A549 (cell line): ENCODE measurements at regions not wholly inside any gene's neighbourhood (a gene's known extent, or its start where the extent isn't known, plus 50 kb on each side); places are given as distances from the start of the nearest gene placed in this dataset.

Experiments
- ATAC-seq, 2 experiments: fragments of 200-7000 bp in 1 of 2; fragments of >200 bp in 1 of 2; cut with Nextera tagmentation in 1 of 2; cut with Tn5 transposase in 1 of 2; 3 replicates each; pipeline versions ENCODE4 v1.8.0 to v1.9.1; 2018 to 2020; ENCODE audit warnings: mild to moderate bottlenecking in 1 of 2, moderate library complexity in 1 of 2
- CTCF ChIA-PET: fragments of 300-600 bp; sonication (Branson Sonifier 250); formaldehyde crosslinking; extraction: SDS; loops from one replicate; lab custom pipeline; 2021; ENCODE audit warnings: antibody characterized with exemption, inconsistent platforms; lab: Yijun Ruan, JAX
- POLR2A ChIA-PET: fragments of 350-600 bp; formaldehyde crosslinking; extraction: SDS; loops from one replicate; lab custom pipeline; 2021; ENCODE audit warnings: antibody characterized with exemption, inconsistent platforms; lab: Yijun Ruan, JAX
- DNase-seq, 2 experiments: peaks; one replicate each; pipeline versions ENCODE4 v3.0.0 to v3.0.0-alpha.2; 2011 to 2016; ENCODE audit warnings: low read depth in 1 of 2, low spot score in 1 of 2
- FAIRE-seq: peaks from 2 replicates; lab custom pipeline; 2011; peaks lifted over from hg19 to GRCh38; lab: Jason Lieb, UNC
- H3K27ac ChIP-seq, 2 experiments: fragments of >200 bp; sonication (Bioruptor Twin); formaldehyde crosslinking; 3 replicates each; pipeline ENCODE4 v1.5.1; 2016 to 2017
- H3K4me1 ChIP-seq: fragments of >200 bp; sonication (Bioruptor Twin); formaldehyde crosslinking; 3 replicates; pipeline ENCODE4 v1.6.1; 2016
- H3K4me2 ChIP-seq: fragments of >200 bp; sonication (Bioruptor Twin); formaldehyde crosslinking; 3 replicates; pipeline ENCODE4 v1.6.1; 2016
- H3K4me3 ChIP-seq: fragments of >200 bp; sonication (Bioruptor Twin); formaldehyde crosslinking; 3 replicates; pipeline ENCODE4 v1.5.1; 2016
- H3K9me3 ChIP-seq: fragments of >200 bp; sonication (Bioruptor Twin); formaldehyde crosslinking; 3 replicates; pipeline ENCODE4 v1.6.1; 2016
- BHLHE40 ChIP-seq: IDR thresholded peaks from 2 replicates; pipeline ENCODE4 v1.6.1; 2012; ENCODE audit warnings: low read depth, low read length, inconsistent platforms
- CBX2 ChIP-seq: fragments of 200-600 bp; sonication (generic); IDR thresholded peaks from 2 replicates; pipeline ENCODE4 v1.6.1; 2016; ENCODE audit warnings: low read depth, mild to moderate bottlenecking, borderline replicate concordance
- CBX8 ChIP-seq: fragments of 200-600 bp; sonication (generic); IDR thresholded peaks from 2 replicates; pipeline ENCODE4 v1.6.1; 2016
- CEBPB ChIP-seq, 2 experiments: fragments of >200 bp in 1 of 2; sonication (Bioruptor Twin) in 1 of 2; formaldehyde crosslinking in 1 of 2; IDR thresholded peaks; 2 replicates each; pipeline ENCODE4 v1.6.1; 2012 to 2016
- CHD2 ChIP-seq: fragments of 150-350 bp; IDR thresholded peaks from 2 replicates; pipeline ENCODE4 v1.6.1; 2014; ENCODE audit warnings: low read length; ENCODE audit not compliant: partially characterized antibody
- CHD4 ChIP-seq: fragments of 200-600 bp; sonication (generic); IDR thresholded peaks from 2 replicates; pipeline ENCODE4 v1.6.1; 2016; ENCODE audit warnings: antibody characterized with exemption, mild to moderate bottlenecking, borderline replicate concordance
- E2F6 ChIP-seq: IDR thresholded peaks from 2 replicates; pipeline ENCODE4 v1.6.1; 2012; ENCODE audit warnings: low read depth, borderline replicate concordance
- EHMT2 ChIP-seq: fragments of 200-600 bp; sonication (generic); IDR thresholded peaks from 2 replicates; pipeline ENCODE4 v1.6.1; 2016; ENCODE audit warnings: antibody characterized with exemption, low read depth, mild to moderate bottlenecking, moderate library complexity
- EP300 ChIP-seq, 2 experiments: fragments of >200 bp; sonication (Bioruptor Twin); formaldehyde crosslinking; IDR thresholded peaks; 2 replicates in 1 of 2; 3 replicates in 1 of 2; pipeline ENCODE4 v1.6.1; 2016 to 2017
- FOXS1 ChIP-seq: fragments of 250-450 bp; sonication (Bioruptor Pico); IDR thresholded peaks from 2 replicates; pipeline ENCODE4 v1.5.0; 2020; ENCODE audit warnings: mild to moderate bottlenecking, moderate library complexity
- GATA3 ChIP-seq: IDR thresholded peaks from 2 replicates; pipeline ENCODE4 v1.6.1; 2012; ENCODE audit warnings: borderline replicate concordance
- HEYL ChIP-seq: fragments of 250-450 bp; sonication (Bioruptor Pico); IDR thresholded peaks from 2 replicates; pipeline ENCODE4 v1.8.0; 2021; ENCODE audit warnings: mild to moderate bottlenecking, moderate library complexity
- HOXA7 ChIP-seq: fragments of 250-450 bp; sonication (Bioruptor Pico); IDR thresholded peaks from 2 replicates; pipeline ENCODE4 v1.5.0; 2020; ENCODE audit warnings: mild to moderate bottlenecking, moderate library complexity
- HOXB13 ChIP-seq: fragments of 250-450 bp; sonication (Bioruptor Pico); IDR thresholded peaks from 2 replicates; pipeline ENCODE4 v1.5.0; 2020; ENCODE audit warnings: low read depth, mild to moderate bottlenecking, moderate library complexity
- MAFK ChIP-seq: fragments of 450-650 bp; IDR thresholded peaks from 2 replicates; pipeline ENCODE4 v1.6.1; 2014; ENCODE audit not compliant: partially characterized antibody
- MAX ChIP-seq: IDR thresholded peaks from 2 replicates; pipeline ENCODE4 v1.6.1; 2012
- NPAS2 ChIP-seq: fragments of 250-450 bp; sonication (Bioruptor Pico); IDR thresholded peaks from 2 replicates; pipeline ENCODE4 v1.8.0; 2022; ENCODE audit warnings: mild to moderate bottlenecking, moderate library complexity, borderline replicate concordance
- NR3C1 ChIP-seq: fragments of >200 bp; sonication (Bioruptor Twin); formaldehyde crosslinking; IDR thresholded peaks from 3 replicates; pipeline ENCODE4 v1.6.1; 2017
- RARB ChIP-seq: fragments of 250-450 bp; sonication (Bioruptor Pico); IDR thresholded peaks from 2 replicates; pipeline ENCODE4 v1.8.0; 2021; ENCODE audit warnings: mild to moderate bottlenecking, moderate library complexity
- RCOR1 ChIP-seq: fragments of 150-350 bp; IDR thresholded peaks from 2 replicates; pipeline ENCODE4 v1.6.1; 2014; ENCODE audit warnings: antibody characterized with exemption, low read length, low read depth
- RNF2 ChIP-seq: fragments of 200-600 bp; sonication (generic); IDR thresholded peaks from 2 replicates; pipeline ENCODE4 v1.6.1; 2016; ENCODE audit warnings: low read depth, mild to moderate bottlenecking, antibody characterized with exemption, moderate library complexity, borderline replicate concordance
- SMC3 ChIP-seq: fragments of >200 bp; sonication (Bioruptor Twin); formaldehyde crosslinking; IDR thresholded peaks from 3 replicates; pipeline ENCODE4 v1.6.1; 2018; ENCODE audit warnings: inconsistent platforms
- SREBF2 ChIP-seq: fragments of 450-650 bp; IDR thresholded peaks from 2 replicates; pipeline ENCODE4 v1.6.1; 2014; ENCODE audit warnings: mild to moderate bottlenecking, moderate library complexity
- TP53 ChIP-seq: fragments of 250-450 bp; sonication (Bioruptor Pico); IDR thresholded peaks from 2 replicates; pipeline ENCODE4 v1.5.0; 2021; ENCODE audit warnings: mild to moderate bottlenecking, moderate library complexity
- USF2 ChIP-seq: fragments of 450-650 bp; IDR thresholded peaks from 2 replicates; pipeline ENCODE4 v1.6.1; 2014; ENCODE audit warnings: antibody characterized with exemption
- ZSCAN20 ChIP-seq: fragments of 250-450 bp; sonication (Bioruptor Pico); IDR thresholded peaks from 2 replicates; pipeline ENCODE4 v1.8.0; 2022; ENCODE audit warnings: mild to moderate bottlenecking, moderate library complexity
- WGBS: methylation state at CpG from one replicate; pipeline ENCODE4 v1.1.6; 2017; ENCODE audit errors: missing lambda C conversion rate; 5-methylcytosine and 5-hydroxymethylcytosine counted together
- TF ChIP-seq, protein P1 (sequence below): fragments of >200 bp; sonication (Bioruptor Twin); formaldehyde crosslinking; IDR thresholded peaks from 3 replicates; pipeline ENCODE4 v1.5.1; 2016

GRCh38 chr14:94867946-94868771 is 98.2 kb upstream of the GSC start:
- WGBS, result 40% methylated on average over 19 of the region's 20 CpGs
- TF ChIP-seq USF2 (no peak), NPAS2 (CRISPR knock-in tag) (no peak), SMC3 (no peak), SREBF2 (no peak), MAFK (no peak), TP53 (CRISPR knock-in tag) (no peak), HEYL (no peak), CHD4 (no peak), FOXS1 (CRISPR knock-in tag) (no peak), GATA3 (no peak), ZSCAN20 (CRISPR knock-in tag) (no peak), RNF2 (no peak), EP300 (IDR thresholded peaks at IDR 0.05) (no peak), E2F6 (no peak)
- DNase-seq (no peak), FAIRE-seq (no peak), ATAC-seq (no peak)
- POLR2A ChIA-PET, result no interaction called here
- Histone ChIP-seq H3K4me3 (no peak overlapping the region), H3K9me3 (no peaks in the 10 kb centered on the region), H3K4me2 (no peak overlapping the region), H3K27ac (no peak overlapping the region), H3K4me1 (no peaks in the 10 kb centered on the region)
- CTCF ChIA-PET, result no interaction called here

DNA sequence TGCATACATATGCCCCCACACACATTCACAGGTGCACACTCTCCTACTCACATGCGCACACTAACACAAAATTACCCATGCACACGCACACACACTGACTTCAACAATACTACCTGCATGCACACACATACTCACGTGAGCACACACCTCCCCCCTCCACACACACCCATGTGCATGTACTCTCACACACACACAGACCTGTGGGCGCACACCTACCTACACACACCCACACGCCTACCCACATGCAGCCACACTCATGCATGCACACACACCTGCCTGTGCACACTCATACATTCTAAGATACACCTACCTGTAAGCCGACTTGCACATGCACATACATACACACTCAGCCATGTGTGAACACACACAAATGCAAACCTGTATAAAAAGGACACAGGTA is 97.3 kb upstream of the GSC start:
- Histone ChIP-seq H3K4me1 (no peaks in the 10 kb centered on the region), H3K9me3 (no peaks in the 10 kb centered on the region), H3K4me3 (no peak overlapping the region), H3K27ac (no peak overlapping the region), H3K4me2 (no peak overlapping the region)
- WGBS, result 46% methylated on average over 6 of the region's 6 CpGs
- POLR2A ChIA-PET, result no interaction called here
- no peak for DNase-seq
- TF ChIP-seq, protein P1, sequence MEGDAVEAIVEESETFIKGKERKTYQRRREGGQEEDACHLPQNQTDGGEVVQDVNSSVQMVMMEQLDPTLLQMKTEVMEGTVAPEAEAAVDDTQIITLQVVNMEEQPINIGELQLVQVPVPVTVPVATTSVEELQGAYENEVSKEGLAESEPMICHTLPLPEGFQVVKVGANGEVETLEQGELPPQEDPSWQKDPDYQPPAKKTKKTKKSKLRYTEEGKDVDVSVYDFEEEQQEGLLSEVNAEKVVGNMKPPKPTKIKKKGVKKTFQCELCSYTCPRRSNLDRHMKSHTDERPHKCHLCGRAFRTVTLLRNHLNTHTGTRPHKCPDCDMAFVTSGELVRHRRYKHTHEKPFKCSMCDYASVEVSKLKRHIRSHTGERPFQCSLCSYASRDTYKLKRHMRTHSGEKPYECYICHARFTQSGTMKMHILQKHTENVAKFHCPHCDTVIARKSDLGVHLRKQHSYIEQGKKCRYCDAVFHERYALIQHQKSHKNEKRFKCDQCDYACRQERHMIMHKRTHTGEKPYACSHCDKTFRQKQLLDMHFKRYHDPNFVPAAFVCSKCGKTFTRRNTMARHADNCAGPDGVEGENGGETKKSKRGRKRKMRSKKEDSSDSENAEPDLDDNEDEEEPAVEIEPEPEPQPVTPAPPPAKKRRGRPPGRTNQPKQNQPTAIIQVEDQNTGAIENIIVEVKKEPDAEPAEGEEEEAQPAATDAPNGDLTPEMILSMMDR, result no peak
- no peak for TF ChIP-seq CEBPB (IDR thresholded peaks at IDR 0.05)
- no peak for TF ChIP-seq CBX2
- no peak for TF ChIP-seq RNF2
- no peak for TF ChIP-seq RARB (CRISPR knock-in tag)
- TF ChIP-seq MAX, result no peak
- no peak for TF ChIP-seq EHMT2
- TF ChIP-seq BHLHE40, result no peak
- no peak for TF ChIP-seq CBX8
- TF ChIP-seq HOXB13 (CRISPR knock-in tag), result no peak
- no peak for TF ChIP-seq CHD2
- TF ChIP-seq RCOR1, result no peak
- TF ChIP-seq NR3C1, result no peak
- TF ChIP-seq HOXA7 (CRISPR knock-in tag), result no peak
- no peak for FAIRE-seq
- no peak for ATAC-seq
- CTCF ChIA-PET, result no interaction called here
